ENCODE measurements at regions not wholly inside any gene's neighbourhood (a gene's known extent, or its start where the extent isn't known, plus 50 kb on each side); places are given as distances from the start of the nearest gene placed in this dataset.

DNA sequence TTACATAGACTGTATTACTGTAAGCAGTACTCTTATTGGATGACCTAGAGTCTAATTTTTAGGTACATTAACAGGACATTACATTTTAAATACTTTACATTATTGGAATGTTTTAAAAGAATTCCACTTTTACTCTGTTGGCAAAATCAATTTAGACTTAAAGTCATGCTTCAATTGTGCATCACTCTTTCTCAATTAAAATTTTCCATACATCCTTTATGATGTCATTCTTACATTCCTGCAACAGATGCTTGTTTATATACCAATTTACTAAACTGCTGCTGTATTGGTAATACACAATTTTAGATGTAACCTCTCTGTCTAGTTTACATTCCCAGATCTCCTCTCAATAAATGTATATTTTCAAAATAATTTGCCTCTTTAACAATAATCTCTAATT is 440.1 kb downstream of the ZEB2 start:
- no peak for DNase-seq (ENCODE audit: low spot score)
- TF ChIP-seq, protein P1, sequence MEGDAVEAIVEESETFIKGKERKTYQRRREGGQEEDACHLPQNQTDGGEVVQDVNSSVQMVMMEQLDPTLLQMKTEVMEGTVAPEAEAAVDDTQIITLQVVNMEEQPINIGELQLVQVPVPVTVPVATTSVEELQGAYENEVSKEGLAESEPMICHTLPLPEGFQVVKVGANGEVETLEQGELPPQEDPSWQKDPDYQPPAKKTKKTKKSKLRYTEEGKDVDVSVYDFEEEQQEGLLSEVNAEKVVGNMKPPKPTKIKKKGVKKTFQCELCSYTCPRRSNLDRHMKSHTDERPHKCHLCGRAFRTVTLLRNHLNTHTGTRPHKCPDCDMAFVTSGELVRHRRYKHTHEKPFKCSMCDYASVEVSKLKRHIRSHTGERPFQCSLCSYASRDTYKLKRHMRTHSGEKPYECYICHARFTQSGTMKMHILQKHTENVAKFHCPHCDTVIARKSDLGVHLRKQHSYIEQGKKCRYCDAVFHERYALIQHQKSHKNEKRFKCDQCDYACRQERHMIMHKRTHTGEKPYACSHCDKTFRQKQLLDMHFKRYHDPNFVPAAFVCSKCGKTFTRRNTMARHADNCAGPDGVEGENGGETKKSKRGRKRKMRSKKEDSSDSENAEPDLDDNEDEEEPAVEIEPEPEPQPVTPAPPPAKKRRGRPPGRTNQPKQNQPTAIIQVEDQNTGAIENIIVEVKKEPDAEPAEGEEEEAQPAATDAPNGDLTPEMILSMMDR (IDR thresholded peaks at IDR 0.05; ENCODE audit: borderline replicate concordance, control extremely low read depth, extremely low read depth, insufficient read depth, missing control alignments): no peak
- in situ Hi-C loops (cut with MboI; ENCODE audit: low sequenced_read_pairs, unreplicated experiment): no loop called here

DNA sequence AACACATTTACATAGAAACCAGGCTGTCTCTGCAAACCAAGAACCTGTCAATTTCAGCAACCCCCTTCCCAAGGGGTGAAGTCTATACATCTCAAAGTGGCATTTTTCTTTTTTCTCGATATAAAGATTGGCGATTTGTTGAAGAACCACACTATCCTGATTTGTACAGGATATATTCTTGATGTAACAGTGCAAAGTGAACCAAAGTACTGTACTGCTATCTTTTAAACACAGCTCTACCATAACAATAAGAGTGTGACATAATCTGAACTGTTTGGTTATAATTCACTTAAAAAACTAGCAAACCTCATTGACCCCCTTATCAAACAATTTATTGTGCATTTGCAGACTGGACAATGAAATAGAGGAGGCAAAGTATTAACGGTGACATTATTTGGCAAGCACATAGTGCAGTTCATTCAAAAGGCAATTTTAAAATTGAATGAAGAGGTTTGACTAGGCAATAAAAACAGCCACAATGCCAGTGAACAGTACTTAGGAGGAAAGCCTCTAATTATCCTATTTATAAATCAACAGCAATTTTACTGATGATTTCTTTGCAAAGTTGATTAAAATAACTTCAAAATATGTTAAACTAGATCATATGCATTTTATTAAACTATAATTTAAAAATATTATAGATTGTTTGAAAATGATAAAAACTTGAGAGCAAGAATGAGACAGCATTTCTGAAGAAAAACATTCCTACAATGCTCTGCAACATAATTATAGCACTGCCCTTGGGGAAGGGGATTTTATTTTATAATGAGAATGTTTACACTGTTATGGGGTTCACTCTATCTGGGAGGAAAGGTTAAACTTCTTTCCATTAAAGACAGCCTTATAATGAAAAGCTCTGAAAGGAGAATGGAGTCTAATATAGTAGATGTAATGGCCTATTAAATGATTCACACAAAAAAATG is 440.9 kb downstream of the ZEB2 start:
- DNase-seq (ENCODE audit: low spot score): no peak
- TF ChIP-seq, protein P1 (IDR thresholded peaks at IDR 0.05; ENCODE audit: borderline replicate concordance, control extremely low read depth, extremely low read depth, insufficient read depth, missing control alignments): no peak
- in situ Hi-C loops (cut with MboI; ENCODE audit: low sequenced_read_pairs, unreplicated experiment): no loop called here

DNA sequence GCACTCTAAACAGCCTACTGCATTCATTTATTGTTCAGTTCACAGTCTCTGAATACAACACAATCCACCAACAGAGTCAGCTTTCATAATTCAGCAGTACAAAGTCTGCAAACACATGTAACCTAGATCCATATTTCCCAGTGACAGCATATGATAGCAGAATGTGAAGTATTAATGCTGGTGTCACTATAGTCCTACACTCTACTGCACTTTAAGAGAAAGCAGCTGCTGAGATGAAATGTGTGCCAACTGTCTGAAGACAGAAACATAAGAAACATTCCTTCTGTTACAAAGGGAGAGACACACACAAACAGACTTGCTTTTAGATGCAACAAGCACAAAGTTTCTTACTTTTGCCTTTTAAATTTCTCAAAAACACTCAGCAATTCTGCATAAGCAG is 441.8 kb downstream of the ZEB2 start:
- in situ Hi-C loops (cut with MboI; ENCODE audit: low sequenced_read_pairs, unreplicated experiment): no loop called here
- TF ChIP-seq, protein P1 (IDR thresholded peaks at IDR 0.05; ENCODE audit: borderline replicate concordance, control extremely low read depth, extremely low read depth, insufficient read depth, missing control alignments): no peak
- no peak for DNase-seq (ENCODE audit: low spot score)

DNA sequence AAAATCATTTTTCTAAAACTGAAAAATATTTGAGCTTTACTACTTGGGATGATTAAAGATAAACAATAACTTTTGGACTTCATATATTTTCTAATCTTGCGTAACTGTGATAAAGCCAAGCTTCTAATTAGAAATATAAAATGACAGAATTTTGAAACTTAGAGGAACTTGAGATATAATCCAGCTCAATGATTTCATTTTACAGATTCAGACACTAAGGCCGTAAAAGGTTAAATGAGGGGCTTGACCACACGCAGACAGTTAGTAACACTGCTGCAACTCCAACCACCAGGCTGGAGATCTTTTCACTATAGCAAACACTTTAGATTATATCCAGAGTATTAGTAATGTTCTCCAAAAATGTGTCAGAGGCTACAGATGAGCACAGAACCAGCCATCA is 445.5 kb downstream of the ZEB2 start:
- DNase-seq (ENCODE audit: low spot score): no peak
- in situ Hi-C loops (cut with MboI; ENCODE audit: low sequenced_read_pairs, unreplicated experiment): no loop called here
- TF ChIP-seq, protein P1 (IDR thresholded peaks at IDR 0.05; ENCODE audit: borderline replicate concordance, control extremely low read depth, extremely low read depth, insufficient read depth, missing control alignments): no peak

DNA sequence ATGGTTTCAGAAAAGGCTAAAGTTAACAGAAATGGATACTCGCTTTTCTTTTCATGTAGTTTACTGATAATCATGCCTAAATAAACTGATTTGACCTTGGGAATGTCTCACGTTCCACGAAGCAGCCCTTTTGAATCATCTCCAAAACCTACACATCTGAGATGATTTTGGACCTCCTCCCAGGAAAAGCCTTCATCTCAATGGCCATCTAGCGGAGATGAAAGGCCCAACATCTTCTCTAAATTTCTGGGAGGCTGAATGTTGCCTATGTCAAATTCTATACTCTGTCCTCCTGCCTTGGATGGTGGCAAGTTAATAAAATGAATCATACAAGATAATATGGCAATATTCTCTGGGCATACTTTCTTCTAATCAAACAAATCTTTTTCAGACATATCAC is 448.5 kb downstream of the ZEB2 start:
- in situ Hi-C loops (cut with MboI; ENCODE audit: low sequenced_read_pairs, unreplicated experiment): no loop called here
- no peak for DNase-seq (ENCODE audit: low spot score)
- TF ChIP-seq, protein P1 (IDR thresholded peaks at IDR 0.05; ENCODE audit: borderline replicate concordance, control extremely low read depth, extremely low read depth, insufficient read depth, missing control alignments): no peak

DNA sequence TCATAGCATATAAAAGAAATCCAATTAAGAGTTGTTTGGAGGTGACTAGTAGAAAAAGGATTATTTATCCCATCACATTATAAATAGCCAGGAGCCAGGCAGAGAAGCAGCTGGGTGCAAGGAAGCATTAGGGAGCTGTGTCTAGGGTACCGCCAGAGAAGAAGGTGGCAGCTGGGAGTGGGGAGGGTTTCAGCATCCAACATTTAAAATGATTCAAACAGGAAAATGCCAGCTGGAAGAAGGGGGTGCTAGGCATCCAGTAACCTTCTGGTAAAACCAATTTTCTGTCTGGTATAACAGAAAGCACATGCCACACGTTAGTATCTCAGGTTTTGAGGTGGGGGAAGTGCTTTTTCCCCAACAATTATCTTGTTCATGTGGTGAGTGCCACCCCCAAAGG is 452.4 kb downstream of the ZEB2 start:
- TF ChIP-seq, protein P1 (IDR thresholded peaks at IDR 0.05; ENCODE audit: borderline replicate concordance, control extremely low read depth, extremely low read depth, insufficient read depth, missing control alignments): no peak
- in situ Hi-C loops (cut with MboI; ENCODE audit: low sequenced_read_pairs, unreplicated experiment): no loop called here
- no peak for DNase-seq (ENCODE audit: low spot score)
